KG1 (cell line): ENCODE measurements at regions not wholly inside any gene's neighbourhood (a gene's known extent, or its start where the extent isn't known, plus 50 kb on each side); places are given as distances from the start of the nearest gene placed in this dataset.

ENCODE experiments used
- DNase-seq: peaks from one replicate; lab custom pipeline; 2025; lab: John Stamatoyannopoulos, UW

GRCh38 chr4:123841447-123842121 is 445.0 kb downstream of the SPRY1 start:
- DNase-seq: no peak

GRCh38 chr4:123843137-123843536 is 446.5 kb downstream of the SPRY1 start:
- no peak for DNase-seq

GRCh38 chr4:123844374-123844773 is 447.8 kb downstream of the SPRY1 start:
- no peak for DNase-seq

GRCh38 chr4:123846092-123846491 is 449.5 kb downstream of the SPRY1 start:
- no peak for DNase-seq

- no peak for DNase-seq
These were observed 450.0 kb downstream of the SPRY1 start for GRCh38 chr4:123846561-123846960.

DNA sequence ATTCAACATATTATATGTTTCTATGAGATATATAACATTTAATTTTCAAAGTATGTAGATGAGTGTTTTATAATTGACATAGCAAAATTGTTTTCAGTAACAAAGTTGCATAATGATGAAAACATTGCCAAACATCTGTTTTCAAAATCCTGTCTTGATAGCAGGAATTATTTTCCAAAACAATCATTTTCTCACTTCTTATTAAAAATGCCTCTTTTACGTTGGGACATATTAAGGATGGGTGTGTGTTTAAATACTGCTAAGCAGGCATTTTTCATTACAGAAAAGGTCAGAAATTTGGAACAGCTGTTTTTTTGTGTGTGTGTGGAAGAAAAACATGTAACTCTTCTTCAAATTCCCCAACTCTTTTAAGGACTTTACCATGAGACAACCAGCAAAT is 452.0 kb downstream of the SPRY1 start:
- no peak for DNase-seq

DNA sequence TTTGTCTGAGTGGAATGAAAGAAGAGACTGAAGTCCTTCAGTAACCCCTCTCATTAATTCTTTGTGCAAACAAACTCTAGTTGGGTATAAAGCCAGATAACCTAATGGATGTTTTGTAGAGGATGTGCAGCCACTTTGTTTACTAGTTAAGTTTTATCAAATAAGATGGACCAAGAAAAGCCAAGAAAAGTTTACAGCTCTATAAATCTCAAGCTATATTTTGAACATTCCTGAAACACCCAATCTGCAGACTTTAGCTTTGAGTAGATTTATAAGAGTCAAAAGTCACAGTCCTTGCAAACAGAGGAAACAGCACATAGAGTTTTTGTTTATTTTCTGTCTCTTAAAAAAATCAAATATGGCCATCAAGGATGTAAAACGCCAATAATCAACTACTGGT is 452.9 kb downstream of the SPRY1 start:
- DNase-seq: no peak

DNA sequence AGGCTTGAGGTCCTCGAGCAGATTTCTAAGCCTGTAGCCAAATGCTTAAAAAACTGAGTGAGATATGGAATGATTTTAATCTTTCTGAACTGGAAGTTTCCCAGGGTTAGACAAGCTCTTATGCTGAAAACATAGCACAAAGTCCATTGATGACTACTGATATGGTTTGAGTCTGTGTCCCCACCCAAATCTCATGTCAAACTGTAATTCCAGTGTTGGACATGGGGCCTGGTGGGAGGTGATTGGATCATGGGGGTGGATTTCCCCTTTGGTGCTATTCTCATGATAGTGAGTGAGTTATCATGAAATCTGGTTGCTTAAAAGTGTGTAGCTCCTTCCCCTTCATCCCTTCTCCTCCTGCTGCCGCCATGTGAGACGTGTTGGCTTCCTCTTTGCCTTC is 454.9 kb downstream of the SPRY1 start:
- DNase-seq: no peak

GRCh38 chr4:123853651-123854050 is 457.1 kb downstream of the SPRY1 start:
- no peak for DNase-seq

GRCh38 chr4:123856689-123857545 is 460.3 kb downstream of the SPRY1 start:
- peak; percentile 31 for DNase-seq

DNA sequence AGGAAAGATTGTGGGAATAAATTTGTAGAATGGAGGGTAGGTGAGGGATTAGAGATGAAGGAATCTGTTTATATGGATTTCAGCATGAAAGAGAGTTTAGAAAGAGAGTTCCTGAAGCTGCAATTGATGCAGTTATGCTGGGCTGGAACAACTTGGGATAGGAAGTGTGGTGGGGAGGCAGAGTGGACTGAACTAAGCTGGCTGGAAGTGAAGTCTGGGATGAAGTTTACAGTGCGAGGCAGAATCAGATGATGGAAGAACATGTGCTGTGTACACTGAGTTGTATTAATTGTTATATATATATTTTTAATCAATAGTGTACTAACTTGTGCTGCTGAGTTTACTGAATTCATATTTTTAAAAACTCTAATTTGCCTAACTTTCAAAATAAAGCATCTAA is 461.9 kb downstream of the SPRY1 start:
- no peak for DNase-seq

DNA sequence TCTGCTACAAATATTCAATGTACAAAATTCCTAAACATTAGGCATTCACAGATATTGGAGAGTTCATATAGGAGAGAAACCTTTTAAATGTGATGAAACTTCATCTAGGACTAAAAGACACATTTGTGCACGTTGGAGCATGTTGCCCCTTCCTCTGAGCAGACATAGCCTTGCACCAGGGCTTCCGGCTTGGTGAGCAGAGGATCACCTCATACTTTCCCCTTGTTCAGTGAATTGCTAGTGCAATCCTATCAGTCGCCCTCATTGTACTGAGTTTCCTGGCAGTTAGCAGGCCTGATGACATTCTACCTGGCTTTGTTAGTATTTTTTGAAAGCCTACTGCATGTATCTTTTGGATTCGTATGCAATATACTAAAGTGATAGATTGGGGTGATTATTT is 466.2 kb downstream of the SPRY1 start:
- no peak for DNase-seq

DNA sequence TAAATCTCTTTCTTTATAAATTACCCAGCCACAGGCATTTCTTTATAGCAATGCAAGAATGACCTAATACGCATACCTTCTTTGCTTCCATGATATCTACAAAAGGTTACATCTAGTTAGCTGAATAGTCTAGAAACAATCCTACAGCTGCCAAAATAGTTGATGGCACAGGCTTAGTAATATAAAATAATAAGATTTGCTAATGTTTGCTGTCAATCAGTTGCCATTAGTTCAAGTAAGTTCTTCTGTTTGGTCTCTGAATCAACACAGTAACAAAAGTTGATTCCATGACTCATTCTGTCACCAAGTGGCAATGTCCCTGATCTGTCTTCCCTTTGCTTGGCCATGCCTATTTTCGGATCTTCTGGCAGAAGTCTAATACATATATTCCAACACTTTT is 470.2 kb downstream of the SPRY1 start:
- no peak for DNase-seq

DNA sequence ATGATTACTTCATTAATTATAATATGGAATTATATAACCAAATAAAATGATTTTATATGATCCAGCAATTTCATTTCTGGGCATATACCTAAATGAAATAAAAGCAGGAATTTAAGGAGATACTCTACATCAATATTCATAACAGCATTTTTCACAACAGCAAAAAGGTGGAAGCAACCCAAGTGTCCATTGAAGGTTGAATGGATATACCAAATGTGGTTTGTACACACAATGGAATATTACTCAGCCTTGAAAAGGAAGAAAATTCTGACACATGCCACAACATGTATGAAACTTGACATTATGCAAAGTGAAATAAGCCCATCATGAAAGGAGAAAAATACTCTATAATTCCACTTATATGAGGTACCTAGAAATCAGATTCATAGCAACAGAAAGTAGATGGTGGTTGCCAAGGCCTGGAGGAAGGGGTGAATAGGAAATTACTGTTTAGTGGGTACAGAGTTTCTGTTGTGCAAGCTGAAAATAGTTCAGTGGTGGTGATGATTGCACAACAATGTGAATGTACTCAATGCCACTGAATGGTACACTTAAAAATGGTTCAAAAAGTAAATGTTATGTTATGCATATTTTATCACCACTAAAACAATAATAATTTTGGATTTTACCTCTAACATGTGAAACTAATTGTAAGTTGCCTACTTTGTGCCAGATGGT is 471.5 kb downstream of the SPRY1 start:
- no peak for DNase-seq

DNA sequence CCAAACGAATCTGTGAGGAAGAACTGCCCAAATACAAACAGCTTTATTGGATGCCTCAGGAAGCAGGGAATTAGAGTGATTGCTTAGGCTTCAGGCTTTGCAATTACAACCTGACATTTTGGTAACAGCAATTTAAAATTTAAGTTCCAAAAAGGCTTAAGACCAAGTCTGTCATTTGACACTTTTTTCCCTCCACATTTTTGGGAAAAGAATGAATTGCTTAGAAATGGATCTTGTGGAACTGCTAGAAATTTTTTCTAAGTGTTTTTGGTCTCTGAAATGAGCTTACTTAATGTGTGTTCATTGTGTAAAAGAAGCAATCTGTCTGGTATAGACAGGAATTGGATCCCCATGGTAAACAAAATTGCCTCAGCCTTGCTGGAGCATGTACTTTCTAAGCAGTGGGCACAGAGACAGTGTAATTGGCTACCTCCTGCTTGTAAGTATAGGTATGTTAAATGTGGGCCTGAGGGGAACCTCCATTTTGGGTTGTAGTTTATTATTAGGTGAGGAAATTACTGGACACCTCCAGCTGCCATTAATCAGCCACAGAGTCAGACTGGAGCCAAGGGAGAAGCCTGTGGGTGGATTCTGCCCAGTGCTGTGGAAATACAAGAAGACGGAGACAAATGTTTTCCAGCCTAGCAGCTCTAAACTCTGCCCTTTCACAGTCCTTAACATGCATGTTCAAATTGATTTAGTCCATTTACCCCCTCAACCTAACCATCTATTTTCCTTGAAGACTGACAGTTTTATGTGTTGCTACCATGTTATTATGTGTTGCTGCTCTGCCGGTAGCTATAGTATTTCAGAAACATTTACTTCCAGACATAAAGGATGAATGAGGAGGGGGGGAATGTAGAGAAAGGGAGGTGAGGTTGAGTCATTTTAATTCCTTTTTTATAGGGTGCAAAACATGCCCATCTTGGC is 473.0 kb downstream of the SPRY1 start:
- DNase-seq: no peak

DNA sequence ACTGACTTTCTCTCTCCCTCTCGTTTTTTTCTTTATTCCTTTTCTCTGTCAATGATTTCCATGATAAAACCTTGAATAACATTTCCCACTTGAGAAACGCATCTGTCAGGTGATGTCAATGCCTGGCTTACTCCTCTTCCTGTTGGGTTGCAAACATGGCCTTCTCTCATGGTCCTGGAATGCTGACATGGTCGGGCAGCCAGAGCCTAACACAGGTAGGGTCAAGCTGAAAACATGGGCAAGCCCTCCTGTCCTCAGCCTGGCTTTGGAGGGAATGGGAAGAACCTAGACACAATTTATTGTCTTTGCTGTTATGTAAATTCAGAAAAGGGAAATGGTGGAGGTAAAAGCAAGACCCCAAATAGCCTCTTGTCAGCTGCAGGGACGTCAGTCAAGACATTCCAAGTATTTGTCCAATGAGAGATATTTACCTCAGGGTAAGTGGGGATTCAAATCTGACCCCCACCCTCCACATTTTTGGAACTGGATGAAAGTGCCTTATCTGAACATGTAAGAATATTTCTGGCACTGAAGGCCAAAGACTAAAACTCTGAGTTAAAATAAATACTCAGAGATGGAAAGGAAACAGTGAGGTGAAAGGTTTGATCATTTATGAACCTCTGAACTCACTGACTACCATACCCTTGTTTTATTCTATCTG is 473.8 kb downstream of the SPRY1 start:
- DNase-seq: no peak

- DNase-seq: no peak
These were observed 474.7 kb downstream of the SPRY1 start for GRCh38 chr4:123871341-123871740.

DNA sequence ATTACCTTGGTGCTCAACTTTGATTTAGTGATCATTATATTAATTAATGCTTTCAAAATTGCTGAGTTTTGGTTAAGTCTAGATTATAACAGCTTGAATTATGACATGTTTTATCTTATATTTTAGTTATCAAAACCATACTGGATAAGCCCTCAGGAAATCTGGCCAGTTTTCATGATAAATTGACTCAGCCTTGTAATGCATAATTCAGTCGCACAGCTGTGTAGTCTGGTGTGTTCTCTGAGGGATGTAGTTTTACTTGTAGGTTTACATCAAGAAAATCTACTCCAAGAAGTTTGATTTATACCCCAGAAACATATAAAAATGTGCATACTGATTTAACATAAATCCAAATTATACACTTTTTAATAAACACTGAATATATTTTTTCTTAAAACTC is 477.5 kb downstream of the SPRY1 start:
- no peak for DNase-seq

- DNase-seq: no peak
These were observed 479.5 kb downstream of the SPRY1 start for GRCh38 chr4:123876143-123876542.

GRCh38 chr4:123876671-123877101 is 480.1 kb downstream of the SPRY1 start:
- no peak for DNase-seq

DNA sequence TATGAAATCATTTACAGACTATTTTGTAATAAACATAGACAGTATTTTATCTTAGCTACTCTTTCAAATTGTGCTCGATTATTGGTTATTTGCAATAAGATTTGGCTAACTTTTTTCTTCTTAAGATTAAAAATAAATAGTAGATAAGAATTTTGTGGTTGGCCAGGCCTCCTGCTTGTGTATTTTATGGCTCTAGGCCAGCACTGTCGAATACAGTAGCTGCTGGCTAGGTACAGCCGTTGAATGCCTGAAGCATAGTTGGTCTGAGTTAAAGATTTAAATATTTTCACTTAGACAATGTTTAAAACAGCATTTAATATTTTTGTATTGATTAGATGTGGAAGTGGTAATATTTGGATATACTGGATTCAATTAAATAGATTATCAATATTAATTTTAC is 481.0 kb downstream of the SPRY1 start:
- no peak for DNase-seq
